ENCODE measurements at regions not wholly inside any gene's neighbourhood (a gene's known extent, or its start where the extent isn't known, plus 50 kb on each side); places are given as distances from the start of the nearest gene placed in this dataset.
A peak's percentile ranks its signal among the peaks of the same experiment; 100 is the strongest.

DNA sequence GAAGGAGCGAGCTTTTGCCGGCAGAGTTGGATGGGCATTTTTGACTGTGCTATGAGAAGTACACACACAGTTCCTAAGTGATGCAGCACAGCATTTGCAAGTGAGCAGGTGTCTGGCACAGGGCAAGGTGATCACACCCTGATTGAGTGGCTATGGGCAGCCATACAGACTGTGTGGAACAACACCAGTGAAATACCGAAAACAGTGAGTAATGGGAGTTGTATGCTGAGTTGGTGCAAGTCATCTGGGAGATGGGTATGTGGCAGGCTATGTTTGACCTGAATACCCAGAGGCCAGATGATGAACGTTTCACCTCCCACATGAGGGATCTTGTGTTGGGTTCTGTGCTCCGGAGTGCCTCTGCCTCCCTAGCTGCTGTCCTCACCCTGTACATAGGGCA, 53.5 kb upstream of the TIPARP start:
- DNase-seq (no peak), ATAC-seq (ENCODE audit: low FRiP score) (no peak)
- intact Hi-C loops (cut with DNase I): no loop called here
- Histone ChIP-seq H3K4me3 (ENCODE audit: low read length in 2 of 2) (no peak overlapping the region), H3K36me3 (ENCODE audit: control insufficient read depth in 1 of 2, insufficient read depth in 2 of 2, low read length in 1 of 2) (no peaks in the 10 kb centered on the region), H3K9me3 (ENCODE audit: control insufficient read depth, low read length) (no peaks in the 10 kb centered on the region), H3K27ac (ENCODE audit: low read depth in 1 of 2, low read length in 2 of 2) (no peak overlapping the region), H3K27me3 (ENCODE audit: control insufficient read depth in 1 of 2, insufficient read depth in 2 of 2, low read length in 1 of 2) (no peaks in the 10 kb centered on the region), H3K4me1 (ENCODE audit: control insufficient read depth in 1 of 2, insufficient read depth in 2 of 2, low read length in 2 of 2) (no peaks in the 10 kb centered on the region)
- 87 to 89% methylated on average over 5 of the region's 5 CpGs for WGBS, 2 donors

DNA sequence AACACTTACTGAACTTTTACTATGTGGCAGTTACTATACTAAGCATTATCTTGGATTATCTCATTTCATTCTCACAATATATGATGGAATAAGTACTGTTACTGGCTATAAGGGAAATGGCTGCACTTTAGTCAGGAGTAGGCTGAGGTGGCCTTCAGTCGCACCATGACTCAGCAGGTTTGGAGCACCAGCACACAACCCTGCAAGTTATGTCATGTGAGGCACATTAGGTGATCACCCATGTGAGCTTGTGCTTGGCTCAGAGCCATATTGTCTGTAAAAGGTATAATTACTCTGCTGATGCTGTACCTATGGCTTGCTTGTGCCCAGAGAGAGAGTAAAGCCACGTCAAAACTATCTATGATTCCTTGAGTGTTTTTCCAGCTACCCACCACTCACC, 54.1 kb upstream of the TIPARP start:
- intact Hi-C loops (cut with DNase I): no loop called here
- no peaks in the 10 kb centered on the region for H3K36me3 ChIP-seq (ENCODE audit: control insufficient read depth in 1 of 2, insufficient read depth in 2 of 2, low read length in 1 of 2)
- no peak for ATAC-seq (ENCODE audit: low FRiP score)

DNA sequence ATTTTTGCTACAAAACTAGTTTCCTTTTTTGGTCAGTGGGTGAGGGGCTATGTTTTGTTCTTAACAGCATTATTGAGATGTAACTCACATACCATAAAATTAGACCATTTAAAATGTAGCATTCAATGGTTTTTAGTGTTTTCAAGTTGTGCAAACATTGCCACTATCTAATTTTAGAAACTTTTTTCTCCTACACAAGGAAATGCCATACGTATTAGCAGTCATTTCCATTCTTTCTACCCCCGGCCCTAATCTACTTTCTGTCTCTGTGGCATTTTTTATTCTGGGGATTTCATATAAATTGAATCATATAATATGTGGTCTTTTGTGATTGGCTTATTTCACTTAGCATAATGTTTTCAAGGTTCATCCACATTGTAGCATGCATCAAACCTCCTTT, 55.0 kb upstream of the TIPARP start:
- WGBS, 2 donors: 9 to 12% methylated on average over 2 of the region's 2 CpGs

More for the DNA sequence above, 54.1 kb upstream of the TIPARP start:
- H3K9me3 ChIP-seq (ENCODE audit: control insufficient read depth, low read length): no peaks in the 10 kb centered on the region
- 85 to 88% methylated on average over 2 of the region's 2 CpGs for WGBS, 2 donors
- H3K27ac ChIP-seq (ENCODE audit: low read depth in 1 of 2, low read length in 2 of 2): no peak overlapping the region
- H3K4me3 ChIP-seq (ENCODE audit: low read length in 2 of 2): no peak overlapping the region
- H3K4me1 ChIP-seq (ENCODE audit: control insufficient read depth in 1 of 2, insufficient read depth in 2 of 2, low read length in 2 of 2): no peaks in the 10 kb centered on the region
- no peaks in the 10 kb centered on the region for H3K27me3 ChIP-seq (ENCODE audit: control insufficient read depth in 1 of 2, insufficient read depth in 2 of 2, low read length in 1 of 2)
- peak in 1 of 2 donors; percentile 30 for DNase-seq

DNA sequence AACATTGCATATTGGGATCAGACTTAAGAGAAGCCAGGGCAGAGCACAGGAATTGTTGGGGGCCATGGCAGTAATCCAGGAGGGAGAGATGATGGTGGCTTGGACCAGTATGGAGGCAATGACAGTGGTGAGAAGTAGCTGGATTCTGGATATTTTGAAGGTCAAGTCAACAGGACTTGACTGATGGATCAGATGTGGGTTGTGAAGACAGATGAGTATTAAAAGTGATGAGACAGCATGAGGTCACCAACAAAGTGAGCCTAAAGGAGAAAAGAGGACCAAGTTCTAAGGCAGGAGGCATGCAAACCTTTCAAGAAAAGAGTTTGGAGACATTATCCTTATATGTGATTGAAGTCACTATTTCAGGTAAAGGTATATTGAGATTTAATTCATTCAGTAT, 56.6 kb upstream of the TIPARP start:
- intact Hi-C loops (cut with DNase I): no loop called here
- Histone ChIP-seq H3K4me3 (ENCODE audit: low read length in 2 of 2) (no peak overlapping the region), H3K9me3 (ENCODE audit: control insufficient read depth, low read length) (no peaks in the 10 kb centered on the region), H3K36me3 (ENCODE audit: control insufficient read depth in 1 of 2, insufficient read depth in 2 of 2, low read length in 1 of 2) (no peaks in the 10 kb centered on the region), H3K4me1 (ENCODE audit: control insufficient read depth in 1 of 2, insufficient read depth in 2 of 2, low read length in 2 of 2) (no peaks in the 10 kb centered on the region), H3K27me3 (ENCODE audit: control insufficient read depth in 1 of 2, insufficient read depth in 2 of 2, low read length in 1 of 2) (no peaks in the 10 kb centered on the region), H3K27ac (ENCODE audit: low read depth in 1 of 2, low read length in 2 of 2) (no peak overlapping the region)
- DNase-seq (no peak), ATAC-seq (ENCODE audit: low FRiP score) (no peak)

More for the DNA sequence above, 55.0 kb upstream of the TIPARP start:
- intact Hi-C loops (cut with DNase I): no loop called here
- H3K27me3 ChIP-seq (ENCODE audit: control insufficient read depth in 1 of 2, insufficient read depth in 2 of 2, low read length in 1 of 2): no peaks in the 10 kb centered on the region
- DNase-seq (no peak), ATAC-seq (ENCODE audit: low FRiP score) (no peak)
- no peaks in the 10 kb centered on the region for H3K36me3 ChIP-seq (ENCODE audit: control insufficient read depth in 1 of 2, insufficient read depth in 2 of 2, low read length in 1 of 2)
- no peaks in the 10 kb centered on the region for H3K4me1 ChIP-seq (ENCODE audit: control insufficient read depth in 1 of 2, insufficient read depth in 2 of 2, low read length in 2 of 2)
- no peak overlapping the region for H3K4me3 ChIP-seq (ENCODE audit: low read length in 2 of 2)
- no peak overlapping the region for H3K27ac ChIP-seq (ENCODE audit: low read depth in 1 of 2, low read length in 2 of 2)
- H3K9me3 ChIP-seq (ENCODE audit: control insufficient read depth, low read length): no peaks in the 10 kb centered on the region

DNA sequence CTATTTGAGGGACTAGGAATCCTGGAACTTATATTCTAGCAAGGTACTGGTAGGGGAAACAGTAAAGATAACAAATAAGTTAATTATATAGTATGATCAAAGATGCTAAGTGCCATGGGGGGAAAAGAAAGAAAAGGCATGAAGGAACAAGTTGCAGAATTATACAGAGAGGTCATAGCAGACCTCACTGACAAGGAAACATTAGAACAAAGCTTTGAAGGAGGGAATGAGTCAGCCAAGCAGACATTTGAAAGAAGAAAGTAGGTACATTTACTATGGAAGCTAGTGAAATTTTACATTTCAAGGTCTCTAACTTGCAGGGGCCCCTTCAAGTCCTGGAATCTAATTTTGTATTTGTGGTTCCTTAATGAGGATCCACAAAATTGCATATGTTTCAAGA, 57.2 kb upstream of the TIPARP start:
- H3K36me3 ChIP-seq (ENCODE audit: control insufficient read depth in 1 of 2, insufficient read depth in 2 of 2, low read length in 1 of 2): no peaks in the 10 kb centered on the region
- H3K9me3 ChIP-seq (ENCODE audit: control insufficient read depth, low read length): no peaks in the 10 kb centered on the region
- DNase-seq (no peak), ATAC-seq (ENCODE audit: low FRiP score) (no peak)
- no peak overlapping the region for H3K4me3 ChIP-seq (ENCODE audit: low read length in 2 of 2)
- H3K27ac ChIP-seq (ENCODE audit: low read depth in 1 of 2, low read length in 2 of 2): no peak overlapping the region
- intact Hi-C loops (cut with DNase I): no loop called here
- no peaks in the 10 kb centered on the region for H3K27me3 ChIP-seq (ENCODE audit: control insufficient read depth in 1 of 2, insufficient read depth in 2 of 2, low read length in 1 of 2)
- H3K4me1 ChIP-seq (ENCODE audit: control insufficient read depth in 1 of 2, insufficient read depth in 2 of 2, low read length in 2 of 2): no peaks in the 10 kb centered on the region

DNA sequence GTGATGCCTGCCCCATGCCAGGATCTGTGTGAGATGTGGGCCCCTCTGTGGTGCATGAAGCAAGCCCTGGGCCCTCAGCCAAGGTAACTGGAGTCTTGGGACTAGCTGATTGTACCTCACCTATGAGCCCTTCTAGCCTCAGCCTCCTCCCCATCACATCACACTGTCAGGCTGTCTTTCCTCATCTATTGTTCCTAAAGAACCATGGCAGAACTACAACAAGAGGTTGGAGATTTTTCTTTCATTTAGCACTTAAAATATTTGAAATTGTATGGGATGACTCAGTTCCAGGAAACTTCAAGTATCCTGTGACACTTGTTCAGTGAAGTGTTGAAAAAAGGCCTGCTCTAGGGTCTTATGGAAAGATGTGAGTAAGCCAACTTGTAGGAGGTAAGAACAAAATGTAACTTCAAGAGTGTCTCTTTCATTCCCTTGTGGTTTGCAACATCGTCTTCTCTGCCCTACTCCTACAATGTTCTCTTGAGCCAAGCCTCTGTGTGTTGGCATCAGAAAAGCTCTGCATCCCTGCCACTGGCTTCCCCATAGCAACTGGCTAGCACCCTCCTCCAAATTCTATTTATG, 58.7 kb upstream of the TIPARP start:
- H3K27ac ChIP-seq (ENCODE audit: low read depth in 1 of 2, low read length in 2 of 2): no peak overlapping the region
- ATAC-seq (ENCODE audit: low FRiP score) (no peak), DNase-seq (no peak)
- H3K36me3 ChIP-seq (ENCODE audit: control insufficient read depth in 1 of 2, insufficient read depth in 2 of 2, low read length in 1 of 2): no peaks in the 10 kb centered on the region
- no peaks in the 10 kb centered on the region for H3K4me1 ChIP-seq (ENCODE audit: control insufficient read depth in 1 of 2, insufficient read depth in 2 of 2, low read length in 2 of 2)
- H3K4me3 ChIP-seq (ENCODE audit: low read length in 2 of 2): no peak overlapping the region
- H3K9me3 ChIP-seq (ENCODE audit: control insufficient read depth, low read length): no peaks in the 10 kb centered on the region
- 2 to 13% methylated on average over 1 of the region's 1 CpG for WGBS, 2 donors
- no peaks in the 10 kb centered on the region for H3K27me3 ChIP-seq (ENCODE audit: control insufficient read depth in 1 of 2, insufficient read depth in 2 of 2, low read length in 1 of 2)
- intact Hi-C loops (cut with DNase I): no loop called here

DNA sequence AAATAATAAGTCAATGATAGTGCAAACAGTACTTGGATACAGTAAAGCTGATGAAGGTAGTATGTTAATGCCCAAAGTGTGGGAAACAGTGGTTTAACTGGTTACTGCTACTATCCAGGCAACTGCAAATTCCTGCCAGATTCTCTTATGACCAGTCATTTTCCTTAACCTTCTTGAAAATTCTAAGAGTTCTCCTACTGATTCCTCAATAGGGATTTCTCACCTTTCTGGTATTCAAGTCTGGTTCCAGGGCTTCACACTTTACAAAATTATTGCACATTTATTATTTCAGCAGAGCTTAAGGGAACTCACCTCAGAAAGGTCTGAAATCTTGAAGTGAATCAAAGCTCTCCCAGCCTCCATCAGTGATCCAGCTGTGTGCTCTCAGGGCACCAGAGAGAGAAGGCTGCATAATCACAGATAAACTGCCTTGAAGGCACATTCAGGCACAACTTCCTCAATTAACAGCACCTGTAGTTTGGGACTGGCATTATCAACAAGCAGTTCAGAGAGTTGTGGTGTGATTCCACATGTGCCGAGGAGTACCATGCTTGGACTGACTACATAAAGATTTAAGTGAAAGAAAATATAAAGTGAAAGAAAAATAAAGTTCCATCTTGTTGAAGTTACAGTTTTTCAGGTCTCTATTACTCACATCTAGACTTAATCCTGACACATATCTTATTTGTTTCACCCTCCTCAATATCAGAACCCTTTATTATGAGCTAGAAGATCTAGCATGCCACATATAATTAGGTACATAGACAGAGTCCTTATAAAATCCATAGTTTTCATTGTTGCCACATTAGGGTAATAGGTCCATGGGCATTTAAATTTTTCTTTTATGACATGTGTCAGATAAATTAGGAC, 59.5 kb upstream of the TIPARP start:
- Histone ChIP-seq H3K27ac (ENCODE audit: low read depth in 1 of 2, low read length in 2 of 2) (no peak overlapping the region), H3K36me3 (ENCODE audit: control insufficient read depth in 1 of 2, insufficient read depth in 2 of 2, low read length in 1 of 2) (no peaks in the 10 kb centered on the region), H3K9me3 (ENCODE audit: control insufficient read depth, low read length) (no peaks in the 10 kb centered on the region), H3K4me3 (ENCODE audit: low read length in 2 of 2) (no peak overlapping the region), H3K27me3 (ENCODE audit: control insufficient read depth in 1 of 2, insufficient read depth in 2 of 2, low read length in 1 of 2) (no peaks in the 10 kb centered on the region), H3K4me1 (ENCODE audit: control insufficient read depth in 1 of 2, insufficient read depth in 2 of 2, low read length in 2 of 2) (no peaks in the 10 kb centered on the region)
- DNase-seq (no peak), ATAC-seq (ENCODE audit: low FRiP score) (no peak)
- WGBS, 2 donors: 84 to 100% methylated on average over 1 of the region's 1 CpG
- intact Hi-C loops (cut with DNase I): no loop called here

DNA sequence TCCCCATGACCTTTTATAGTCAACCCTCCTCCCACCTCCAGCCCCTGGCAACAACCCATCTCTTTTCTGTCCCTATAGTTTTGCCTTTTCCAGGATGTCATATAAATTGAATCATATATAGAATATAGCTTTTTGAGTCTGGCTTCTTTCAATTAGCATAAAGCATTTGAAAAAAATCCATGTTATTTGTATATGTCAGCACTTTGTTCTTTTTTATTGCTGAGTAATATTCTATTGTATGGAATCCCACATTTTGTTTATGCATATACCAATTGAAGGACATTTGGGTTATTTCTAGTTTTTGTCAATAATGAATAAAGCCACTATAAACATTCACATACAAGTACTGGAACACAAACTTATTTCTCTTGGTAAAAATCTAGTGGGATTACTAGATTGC, 58.0 kb upstream of the SSR3 start:
- ATAC-seq (ENCODE audit: low FRiP score): no peak
- Histone ChIP-seq H3K4me3 (ENCODE audit: low read length in 2 of 2) (no peak overlapping the region), H3K4me1 (ENCODE audit: control insufficient read depth in 1 of 2, insufficient read depth in 2 of 2, low read length in 2 of 2) (no peaks in the 10 kb centered on the region), H3K27ac (ENCODE audit: low read depth in 1 of 2, low read length in 2 of 2) (no peak overlapping the region), H3K27me3 (ENCODE audit: control insufficient read depth in 1 of 2, insufficient read depth in 2 of 2, low read length in 1 of 2) (no peaks in the 10 kb centered on the region), H3K9me3 (ENCODE audit: control insufficient read depth, low read length) (no peaks in the 10 kb centered on the region), H3K36me3 (ENCODE audit: control insufficient read depth in 1 of 2, insufficient read depth in 2 of 2, low read length in 1 of 2) (no peaks in the 10 kb centered on the region)
- intact Hi-C loops (cut with DNase I): no loop called here
- DNase-seq: no peak

DNA sequence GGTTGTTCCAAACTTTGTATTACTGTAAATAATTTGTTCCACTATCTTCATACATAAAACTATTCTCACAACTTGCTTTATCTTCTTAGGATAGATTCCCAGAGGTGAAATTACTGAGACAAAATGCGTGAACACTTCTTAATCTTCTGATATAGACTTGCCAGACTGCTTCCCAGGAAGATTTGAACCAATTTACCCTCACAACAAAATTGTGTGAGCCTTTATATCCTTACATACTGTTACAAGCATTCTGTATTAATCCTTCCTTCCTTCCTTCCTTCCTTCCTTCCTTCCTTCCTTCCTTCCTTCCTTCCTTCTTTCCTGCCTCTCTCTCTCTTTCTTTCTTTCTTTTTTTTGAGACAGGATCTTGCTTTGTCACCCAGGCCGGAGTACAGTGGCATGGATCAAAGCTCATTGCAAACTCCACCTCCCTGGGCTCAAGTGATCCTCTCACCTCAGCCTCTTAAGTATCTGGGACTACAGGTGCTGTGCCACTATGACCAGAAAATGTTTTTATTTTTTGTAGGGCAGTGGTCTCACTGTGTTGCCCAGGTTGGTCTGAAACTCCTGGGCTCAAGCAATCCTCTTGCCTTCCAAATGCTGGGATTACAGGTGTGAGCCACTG, 57.1 kb upstream of the SSR3 start:
- WGBS, 2 donors: 96 to 97% methylated on average over 2 of the region's 2 CpGs
- H3K36me3 ChIP-seq (ENCODE audit: control insufficient read depth in 1 of 2, insufficient read depth in 2 of 2, low read length in 1 of 2): no peaks in the 10 kb centered on the region
- ATAC-seq (ENCODE audit: low FRiP score) (no peak), DNase-seq (no peak)
- intact Hi-C loops (cut with DNase I): no loop called here
- H3K9me3 ChIP-seq (ENCODE audit: control insufficient read depth, low read length): no peaks in the 10 kb centered on the region
- H3K4me3 ChIP-seq (ENCODE audit: low read length in 2 of 2): no peak overlapping the region
- no peaks in the 10 kb centered on the region for H3K27me3 ChIP-seq (ENCODE audit: control insufficient read depth in 1 of 2, insufficient read depth in 2 of 2, low read length in 1 of 2)
- no peaks in the 10 kb centered on the region for H3K4me1 ChIP-seq (ENCODE audit: control insufficient read depth in 1 of 2, insufficient read depth in 2 of 2, low read length in 2 of 2)
- H3K27ac ChIP-seq (ENCODE audit: low read depth in 1 of 2, low read length in 2 of 2): no peak overlapping the region
